SK-N-SH (cell line): ENCODE measurements at regions not wholly inside any gene's neighbourhood (a gene's known extent, or its start where the extent isn't known, plus 50 kb on each side); places are given as distances from the start of the nearest gene placed in this dataset.

ENCODE experiments used
- CTCF ChIA-PET: fragments of 300-600, 350-600 bp; formaldehyde crosslinking; extraction: SDS; loops from one replicate; lab custom pipeline; 2021; lab: Yijun Ruan, JAX
- POLR2A ChIA-PET: fragments of 350-600 bp; sonication (Branson Sonifier 250); formaldehyde crosslinking; extraction: SDS; loops from one replicate; lab custom pipeline; 2020; ENCODE audit warnings: antibody characterized with exemption, inconsistent platforms; lab: Yijun Ruan, JAX
- DNase-seq: peaks from one replicate; pipeline ENCODE4 v3.0.0; 2012
- H2AFZ ChIP-seq: fragments of 200-600 bp; sonication (generic); 2 replicates; pipeline ENCODE4 v1.8.1; 2016; ENCODE audit warnings: antibody characterized with exemption, mild to moderate bottlenecking, low read depth
- H3F3A ChIP-seq: fragments of 200-600 bp; sonication (generic); replicated peaks from 2 replicates; pipeline ENCODE3; 2016; ENCODE audit warnings: antibody characterized with exemption, mild to moderate bottlenecking; ENCODE audit not compliant: insufficient read depth
- H3K27ac ChIP-seq, 2 experiments: fragments of 200-500 bp in 1 of 2; fragments of 200-600 bp in 1 of 2; sonication (Bioruptor generic) in 1 of 2; sonication (generic), shearing (Covaris generic) in 1 of 2; 2 replicates each; pipeline versions ENCODE4 v1.5.1 to v1.6.1; 2014 to 2016; ENCODE audit warnings: low read depth in 2 of 2, inconsistent platforms in 1 of 2, low read length in 1 of 2, mild to moderate bottlenecking in 1 of 2, mixed read lengths in 1 of 2
- H3K27me3 ChIP-seq: fragments of 200-600 bp; sonication (generic), shearing (Covaris generic); 2 replicates; pipeline ENCODE4 v1.6.1; 2016; ENCODE audit warnings: mixed run types; ENCODE audit not compliant: insufficient read depth
- H3K36me3 ChIP-seq, 2 experiments: fragments of 200-500 bp in 1 of 2; fragments of 200-600 bp in 1 of 2; sonication (Bioruptor generic) in 1 of 2; sonication (generic) in 1 of 2; replicated peaks in 1 of 2; 2 replicates each; pipeline versions ENCODE3 to v1.5.1; 2014 to 2016; ENCODE audit warnings: low read length in 1 of 2, mild to moderate bottlenecking in 1 of 2; ENCODE audit not compliant: insufficient read depth in 2 of 2, control insufficient read depth in 1 of 2
- H3K4me1 ChIP-seq, 2 experiments: fragments of 200-500 bp in 1 of 2; fragments of 200-600 bp in 1 of 2; sonication (Bioruptor generic) in 1 of 2; sonication (generic), shearing (Covaris generic) in 1 of 2; 2 replicates each; pipeline versions ENCODE4 v1.5.1 to v1.6.1; 2014 to 2016; ENCODE audit warnings: low read depth in 1 of 2, low read length in 1 of 2, mixed run types in 1 of 2; ENCODE audit not compliant: insufficient read depth in 2 of 2, control insufficient read depth in 1 of 2
- H3K4me2 ChIP-seq: fragments of 200-600 bp; sonication (generic), shearing (Covaris generic); 2 replicates; pipeline ENCODE4 v1.6.1; 2017; ENCODE audit warnings: mixed run types
- H3K4me3 ChIP-seq, 2 experiments: fragments of 200-500 bp in 1 of 2; fragments of 200-600 bp in 1 of 2; sonication (Bioruptor generic) in 1 of 2; sonication (generic), shearing (Covaris generic) in 1 of 2; 2 replicates each; pipeline versions ENCODE4 v1.5.1 to v1.8.1; 2014 to 2016; ENCODE audit warnings: low read depth in 2 of 2, inconsistent platforms in 1 of 2, low read length in 1 of 2, mild to moderate bottlenecking in 1 of 2, mixed read lengths in 1 of 2, moderate library complexity in 1 of 2
- H3K79me2 ChIP-seq: fragments of 200-600 bp; sonication (generic); 2 replicates; pipeline ENCODE4 v1.8.1; 2017; ENCODE audit warnings: mild to moderate bottlenecking; ENCODE audit not compliant: insufficient read depth
- H3K9ac ChIP-seq: fragments of 200-600 bp; sonication (generic); 2 replicates; pipeline ENCODE4 v1.6.1; 2017; ENCODE audit warnings: mixed run types
- H3K9me2 ChIP-seq: fragments of 200-600 bp; sonication (generic); 2 replicates; pipeline ENCODE4 v1.6.1; 2017; ENCODE audit warnings: mixed run types
- H3K9me3 ChIP-seq: fragments of 200-600 bp; sonication (generic); 2 replicates; pipeline ENCODE4 v1.6.1; 2017; ENCODE audit warnings: mixed run types, mild to moderate bottlenecking, moderate library complexity
- H4K20me1 ChIP-seq: fragments of 200-600 bp; sonication (generic); 2 replicates; pipeline ENCODE4 v1.6.1; 2017; ENCODE audit warnings: mild to moderate bottlenecking, mixed run types; ENCODE audit not compliant: insufficient read depth
- CHD2 ChIP-seq: fragments of 150-350 bp; IDR thresholded peaks from 2 replicates; pipeline ENCODE4 v1.6.1; 2018; ENCODE audit warnings: low read length; ENCODE audit not compliant: partially characterized antibody
- EP300 ChIP-seq, 2 experiments: IDR thresholded peaks; 2 replicates each; pipeline versions ENCODE4 v1.4.0 to v1.6.1; 2012; ENCODE audit warnings: borderline replicate concordance in 1 of 2, low read depth in 1 of 2, low read length in 1 of 2
- FOSL2 ChIP-seq: IDR thresholded peaks from 2 replicates; pipeline ENCODE4 v1.4.0; 2012; ENCODE audit warnings: low read depth, mild to moderate bottlenecking, moderate library complexity, borderline replicate concordance
- GABPA ChIP-seq: IDR thresholded peaks from 2 replicates; pipeline ENCODE4 v1.4.0; 2012; ENCODE audit warnings: low read depth, mild to moderate bottlenecking
- IRF3 ChIP-seq: fragments of 150-350 bp; IDR thresholded peaks from 2 replicates; pipeline ENCODE4 v1.6.1; 2016; ENCODE audit warnings: mild to moderate bottlenecking, low read depth, low read length
- MAX ChIP-seq: IDR thresholded peaks from 2 replicates; pipeline ENCODE4 v1.4.0; 2012; ENCODE audit warnings: low read depth
- MEF2A ChIP-seq: IDR thresholded peaks from 2 replicates; pipeline ENCODE4 v1.4.0; 2012; ENCODE audit warnings: low read depth, borderline replicate concordance
- PBX3 ChIP-seq: IDR thresholded peaks from 2 replicates; pipeline ENCODE4; 2012
- POLR2AphosphoS5 ChIP-seq: IDR thresholded peaks from 2 replicates; pipeline ENCODE4 v1.6.1; 2012; ENCODE audit warnings: low read depth, low read length
- RAD21 ChIP-seq: IDR thresholded peaks from 2 replicates; pipeline ENCODE4 v1.6.1; 2012; ENCODE audit warnings: mild to moderate bottlenecking, low read length
- RCOR1 ChIP-seq: fragments of 150-350 bp; IDR thresholded peaks from 2 replicates; pipeline ENCODE4 v1.6.1; 2017; ENCODE audit warnings: antibody characterized with exemption, low read length
- REST ChIP-seq: IDR thresholded peaks from 2 replicates; pipeline ENCODE4 v1.6.1; 2012; ENCODE audit warnings: mild to moderate bottlenecking, low read depth, low read length, moderate library complexity
- RXRA ChIP-seq: IDR thresholded peaks from 2 replicates; pipeline ENCODE4 v1.4.0; 2012; ENCODE audit warnings: low read depth, mild to moderate bottlenecking, borderline replicate concordance
- SIN3A ChIP-seq: IDR thresholded peaks from 2 replicates; pipeline ENCODE4 v1.6.1; 2012; ENCODE audit warnings: low read depth, mild to moderate bottlenecking, low read length, moderate library complexity, borderline replicate concordance
- SMC3 ChIP-seq: IDR thresholded peaks from 2 replicates; pipeline ENCODE4 v1.6.1; 2012; ENCODE audit warnings: low read depth, low read length, improper control_type of control experiment
- WGBS: methylation state at CpG from one replicate; pipeline ENCODE4 v1.1.6; 2017; ENCODE audit warnings: low lambda C conversion rate; 5-methylcytosine and 5-hydroxymethylcytosine counted together

GRCh38 chr5:91245871-91246270, 137.2 kb downstream of the ARRDC3 start:
- Histone ChIP-seq H3K4me2 (no peak overlapping the region), H3K79me2 (no peaks in the 10 kb centered on the region), H3K4me3 (no peak overlapping the region), H2AFZ (no peak overlapping the region), H3K9ac (no peak overlapping the region)
- TF ChIP-seq MAX (no peak), CHD2 (no peak), RAD21 (peak; percentile 36; the same call in 1 of the 2 replicates)
- TF ChIP-seq, all 33 proteins: peak for 1
- Histone ChIP-seq H3K9me2 (no peaks in the 10 kb centered on the region), H3F3A (no peaks in the 10 kb centered on the region), H3K36me3 (no peaks in the 10 kb centered on the region), H4K20me1 (no peaks in the 10 kb centered on the region), H3K27me3 (no peaks in the 10 kb centered on the region), H3K9me3 (0 out of 2 replicates have a peak, but pooled peaks cover 7% of the 10 kb centered on the region), H3K27ac (no peak overlapping the region), H3K4me1 (no peaks in the 10 kb centered on the region)
- DNase-seq = no peak
- CTCF ChIA-PET = interaction anchor here (5.1 kb wide), 1 partner anchor 139 kb away, joined by 20 read pairs; the partner anchor contains the start of gene ARRDC3
- POLR2A ChIA-PET = interaction anchor here (1.0 kb wide), 1 partner anchor 137 kb away, joined by 3 read pairs; the partner anchor contains the start of gene ARRDC3
- 61% methylated on average over 1 of the region's 1 CpG for WGBS

GRCh38 chr5:91245074-91245452, 138.1 kb downstream of the ARRDC3 start:
- Histone ChIP-seq H3K4me1 (no peaks in the 10 kb centered on the region), H3K27me3 (no peaks in the 10 kb centered on the region), H3K36me3 (no peaks in the 10 kb centered on the region), H3F3A (no peaks in the 10 kb centered on the region), H3K27ac (no peak overlapping the region), H3K9ac (no peak overlapping the region), H3K4me2 (no peak overlapping the region), H3K9me2 (no peaks in the 10 kb centered on the region), H3K79me2 (no peaks in the 10 kb centered on the region), H2AFZ (no peak overlapping the region), H4K20me1 (no peaks in the 10 kb centered on the region), H3K9me3 (0 out of 2 replicates have a peak, but pooled peaks cover 7% of the 10 kb centered on the region), H3K4me3 (no peak overlapping the region)
- no peak for TF ChIP-seq SIN3A
- TF ChIP-seq REST = no peak
- TF ChIP-seq MEF2A = no peak
- TF ChIP-seq SMC3 = no peak
- TF ChIP-seq RXRA = no peak
- TF ChIP-seq IRF3 = no peak
- TF ChIP-seq FOSL2 = no peak
- no peak for TF ChIP-seq RCOR1
- no peak for TF ChIP-seq PBX3
- TF ChIP-seq GABPA = no peak
- no peak for TF ChIP-seq EP300 (IDR thresholded peaks at IDR 0.05; ENCODE audit: borderline replicate concordance in 1 of 2, low read depth in 1 of 2, low read length in 1 of 2)
- no peak for TF ChIP-seq POLR2AphosphoS5
- 60% methylated on average over 3 of the region's 3 CpGs for WGBS
- ChIA-PET CTCF (interaction anchor here (1.3 to 5.1 kb wide), 2 partner anchors 13 to 139 kb away, joined by 3 to 20 read pairs; partner anchors contain the start of gene ARRDC3), POLR2A (no interaction called here)
- no peak for DNase-seq
